ENCODE measurements at regions not wholly inside any gene's neighbourhood (a gene's known extent, or its start where the extent isn't known, plus 50 kb on each side); places are given as distances from the start of the nearest gene placed in this dataset.
A peak's percentile ranks its signal among the peaks of the same experiment; 100 is the strongest.

DNA sequence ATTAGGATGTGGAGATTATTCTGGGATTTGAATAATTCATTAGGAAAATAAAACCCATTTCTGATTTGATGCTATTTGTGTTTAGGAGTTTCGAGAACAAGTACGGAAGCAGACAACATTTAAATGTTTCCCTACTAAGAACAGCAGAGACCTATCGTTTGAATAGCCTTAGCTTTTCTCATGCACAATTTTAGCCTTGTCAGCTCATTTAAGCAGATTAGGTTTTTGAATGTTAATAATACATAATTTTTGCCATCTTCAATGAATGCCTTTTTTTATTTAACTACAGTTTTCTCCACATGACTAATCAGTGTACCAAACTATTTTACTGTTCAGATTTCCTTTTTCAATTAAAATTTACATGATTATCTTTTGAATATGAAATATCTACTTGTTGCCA, 592.0 kb downstream of the BCKDHB start:
- Histone ChIP-seq H3K27ac (ENCODE audit: low read depth, low read length) (no peak overlapping the region), H3K4me1 (ENCODE audit: control insufficient read depth in 5 of 5, insufficient read depth in 5 of 5, low read length in 5 of 5) (no peaks in the 10 kb centered on the region), H3K9ac (ENCODE audit: low read length in 5 of 5) (no peak overlapping the region), H3K4me3 (ENCODE audit: low read depth in 1 of 5, low read length in 5 of 5) (no peak overlapping the region), H3K9me3 (ENCODE audit: control insufficient read depth in 5 of 5, low read length in 5 of 5) (peaks cover 0 to 19% (median 13%) of the 10 kb centered on the region in 5 donors), H3K36me3 (ENCODE audit: control insufficient read depth in 5 of 5, insufficient read depth in 5 of 5, low read length in 5 of 5) (no peaks in the 10 kb centered on the region), H3K27me3 (ENCODE audit: control insufficient read depth in 5 of 5, insufficient read depth in 4 of 5, low read length in 5 of 5) (no peaks in the 10 kb centered on the region)

DNA sequence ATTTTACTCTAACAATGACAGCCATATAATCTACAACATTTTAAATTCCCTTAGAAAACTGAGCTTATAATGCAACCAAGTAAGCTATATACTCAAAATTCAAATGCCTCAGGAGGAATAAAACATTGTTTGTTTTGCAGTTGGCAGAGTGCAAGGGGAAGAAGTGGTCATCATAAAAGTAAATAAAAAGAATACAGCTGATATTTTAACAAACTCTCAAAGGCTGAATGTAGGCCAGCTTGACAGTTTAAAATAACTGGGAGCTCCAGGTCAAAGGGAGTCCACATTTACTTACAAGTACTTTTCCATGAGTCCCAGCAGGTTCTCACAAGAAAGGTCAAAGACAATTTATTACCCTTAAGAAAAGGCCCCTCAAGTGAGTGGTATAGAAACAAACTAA, 589.8 kb downstream of the BCKDHB start:
- Histone ChIP-seq H3K36me3 (ENCODE audit: control insufficient read depth in 5 of 5, insufficient read depth in 5 of 5, low read length in 5 of 5) (no peaks in the 10 kb centered on the region), H3K4me1 (ENCODE audit: control insufficient read depth in 5 of 5, insufficient read depth in 5 of 5, low read length in 5 of 5) (no peaks in the 10 kb centered on the region), H3K4me3 (ENCODE audit: low read depth in 1 of 5, low read length in 5 of 5) (no peak overlapping the region), H3K27ac (ENCODE audit: low read depth, low read length) (no peak overlapping the region), H3K27me3 (ENCODE audit: control insufficient read depth in 5 of 5, insufficient read depth in 4 of 5, low read length in 5 of 5) (no peaks in the 10 kb centered on the region), H3K9ac (ENCODE audit: low read length in 5 of 5) (no peak overlapping the region), H3K9me3 (ENCODE audit: control insufficient read depth in 5 of 5, low read length in 5 of 5) (peaks cover 0 to 17% (median 8%) of the 10 kb centered on the region in 5 donors)

DNA sequence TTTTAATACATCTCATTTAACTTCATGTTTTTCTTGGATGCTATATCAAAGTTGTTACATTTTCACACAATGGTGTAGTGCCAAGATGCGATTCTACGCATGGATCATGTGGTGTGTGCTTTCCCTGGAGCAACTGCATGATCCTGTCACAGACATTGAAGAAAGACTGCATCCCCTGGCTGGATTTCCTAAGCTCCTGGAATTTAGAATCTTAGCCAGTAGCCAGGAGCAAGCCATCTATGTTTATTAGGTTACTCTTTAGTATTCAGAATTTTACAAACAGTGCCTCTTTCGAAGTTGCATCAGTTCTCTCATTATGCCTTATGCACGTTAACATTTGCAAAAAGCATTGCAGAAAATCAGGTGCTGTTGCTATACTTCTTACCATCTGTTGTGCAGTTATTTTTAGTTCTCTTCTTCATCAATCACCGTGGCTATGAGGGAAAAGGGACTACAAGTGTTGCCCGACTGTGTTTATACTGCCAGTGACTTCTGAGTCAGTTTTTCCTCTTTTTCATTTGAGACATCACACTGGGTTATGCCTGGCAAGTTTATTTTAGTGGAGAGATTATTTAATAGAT, 584.2 kb downstream of the BCKDHB start:
- no peak overlapping the region for H3K27ac ChIP-seq (ENCODE audit: low read depth, low read length)
- H3K36me3 ChIP-seq (ENCODE audit: control insufficient read depth in 5 of 5, insufficient read depth in 5 of 5, low read length in 5 of 5), result no peaks in the 10 kb centered on the region
- H3K9ac ChIP-seq (ENCODE audit: low read length in 5 of 5), result no peak overlapping the region
- peaks cover 0 to 11% (median 0%) of the 10 kb centered on the region in 5 donors for H3K4me1 ChIP-seq (ENCODE audit: control insufficient read depth in 5 of 5, insufficient read depth in 5 of 5, low read length in 5 of 5)
- H3K4me3 ChIP-seq (ENCODE audit: low read depth in 1 of 5, low read length in 5 of 5), result no peak overlapping the region
- H3K27me3 ChIP-seq (ENCODE audit: control insufficient read depth in 5 of 5, insufficient read depth in 4 of 5, low read length in 5 of 5), result no peaks in the 10 kb centered on the region
- H3K9me3 ChIP-seq (ENCODE audit: control insufficient read depth in 5 of 5, low read length in 5 of 5), result no peaks in the 10 kb centered on the region

DNA sequence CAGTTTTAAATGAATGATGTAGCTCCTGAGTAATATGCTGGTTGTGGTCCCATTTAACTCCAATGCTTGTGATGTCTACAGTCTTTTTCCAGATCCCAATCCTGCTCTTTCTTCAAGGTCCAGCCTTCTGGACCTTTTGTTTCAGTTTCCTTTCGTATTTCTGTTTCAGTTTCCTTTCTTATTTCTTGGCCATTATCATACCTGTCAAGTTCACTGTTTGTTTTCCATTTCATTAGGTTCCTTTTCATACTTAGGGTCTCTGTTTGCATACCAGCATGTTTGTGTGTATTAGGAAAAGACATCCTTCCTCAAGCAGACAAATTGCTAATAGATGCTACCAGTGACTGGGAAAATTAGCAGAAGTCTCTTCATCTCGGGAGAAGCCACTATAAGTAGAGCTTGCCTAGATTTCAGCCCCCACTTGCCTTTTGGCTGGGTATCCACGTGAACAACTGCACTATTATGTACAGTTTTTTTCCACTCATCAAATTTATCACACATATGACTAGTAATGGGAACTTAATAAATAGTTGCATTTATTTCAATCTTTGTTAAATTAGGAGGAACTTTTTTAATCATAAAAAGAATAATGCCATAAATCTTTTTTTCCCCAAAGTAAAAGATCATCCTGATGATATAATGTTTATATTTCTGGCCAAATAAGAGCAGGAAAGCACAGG, 583.4 kb downstream of the BCKDHB start:
- peak overlapping the region in 1 of 5 donors; percentile 37 for H3K4me3 ChIP-seq (ENCODE audit: low read depth in 1 of 5, low read length in 5 of 5)

DNA sequence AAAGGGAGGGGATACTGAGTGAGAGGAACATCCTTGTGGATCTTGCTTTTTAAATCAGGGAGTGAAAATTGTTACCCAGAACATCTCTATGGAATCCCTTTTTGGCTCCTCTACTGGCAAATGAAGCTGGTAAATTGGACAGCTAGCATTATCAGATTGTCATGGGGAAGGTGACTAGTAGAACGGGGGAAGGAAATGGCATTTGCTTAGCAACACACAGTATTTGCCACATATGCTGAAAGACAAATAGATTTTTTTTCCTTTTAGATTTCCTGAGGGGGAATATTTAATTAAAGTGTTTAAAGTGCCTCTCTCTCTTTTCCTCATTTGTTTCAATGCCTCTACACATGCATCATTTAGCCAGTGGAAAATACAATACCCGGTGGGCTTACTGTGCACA, 573.5 kb downstream of the BCKDHB start:
- Histone ChIP-seq H3K9ac (ENCODE audit: low read length in 5 of 5) (no peak overlapping the region), H3K27ac (ENCODE audit: low read depth, low read length) (no peak overlapping the region), H3K4me3 (ENCODE audit: low read depth in 1 of 5, low read length in 5 of 5) (no peak overlapping the region), H3K36me3 (ENCODE audit: control insufficient read depth in 5 of 5, insufficient read depth in 5 of 5, low read length in 5 of 5) (no peaks in the 10 kb centered on the region), H3K27me3 (ENCODE audit: control insufficient read depth in 5 of 5, insufficient read depth in 4 of 5, low read length in 5 of 5) (no peaks in the 10 kb centered on the region), H3K4me1 (ENCODE audit: control insufficient read depth in 5 of 5, insufficient read depth in 5 of 5, low read length in 5 of 5) (no peaks in the 10 kb centered on the region), H3K9me3 (ENCODE audit: control insufficient read depth in 5 of 5, low read length in 5 of 5) (peaks cover 0 to 10% (median 5%) of the 10 kb centered on the region in 5 donors)

More for the DNA sequence above, 583.4 kb downstream of the BCKDHB start:
- no peak overlapping the region for H3K9ac ChIP-seq (ENCODE audit: low read length in 5 of 5)
- no peaks in the 10 kb centered on the region for H3K9me3 ChIP-seq (ENCODE audit: control insufficient read depth in 5 of 5, low read length in 5 of 5)
- no peak overlapping the region for H3K27ac ChIP-seq (ENCODE audit: low read depth, low read length)
- H3K27me3 ChIP-seq (ENCODE audit: control insufficient read depth in 5 of 5, insufficient read depth in 4 of 5, low read length in 5 of 5), result no peaks in the 10 kb centered on the region
- H3K4me1 ChIP-seq (ENCODE audit: control insufficient read depth in 5 of 5, insufficient read depth in 5 of 5, low read length in 5 of 5), result peaks cover 0 to 11% (median 0%) of the 10 kb centered on the region in 5 donors
- no peaks in the 10 kb centered on the region for H3K36me3 ChIP-seq (ENCODE audit: control insufficient read depth in 5 of 5, insufficient read depth in 5 of 5, low read length in 5 of 5)

DNA sequence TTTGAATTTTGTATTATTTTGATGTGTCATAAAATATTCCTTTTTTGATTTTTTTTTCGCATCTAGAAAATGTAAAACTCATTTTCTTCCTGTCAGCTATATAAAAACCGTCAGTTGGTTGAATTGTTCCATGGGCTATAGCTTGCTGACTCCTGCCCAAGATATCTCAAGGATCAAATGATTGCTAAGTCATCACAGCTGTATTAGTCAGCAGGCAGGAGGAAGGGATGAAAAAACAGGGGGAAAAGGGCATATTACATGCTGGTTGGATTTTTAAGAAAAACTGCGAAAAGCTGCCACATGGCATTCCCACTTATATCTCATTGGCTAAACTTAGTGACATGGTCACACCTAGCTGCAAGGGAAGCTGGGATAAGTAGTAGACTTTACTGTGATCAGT, 569.9 kb downstream of the BCKDHB start:
- no peak overlapping the region for H3K27ac ChIP-seq (ENCODE audit: low read depth, low read length)
- H3K9ac ChIP-seq (ENCODE audit: low read length in 5 of 5), result no peak overlapping the region
- H3K9me3 ChIP-seq (ENCODE audit: control insufficient read depth in 5 of 5, low read length in 5 of 5), result peaks cover 0 to 10% (median 5%) of the 10 kb centered on the region in 5 donors
- H3K36me3 ChIP-seq (ENCODE audit: control insufficient read depth in 5 of 5, insufficient read depth in 5 of 5, low read length in 5 of 5), result no peaks in the 10 kb centered on the region
- H3K4me1 ChIP-seq (ENCODE audit: control insufficient read depth in 5 of 5, insufficient read depth in 5 of 5, low read length in 5 of 5), result no peaks in the 10 kb centered on the region
- H3K27me3 ChIP-seq (ENCODE audit: control insufficient read depth in 5 of 5, insufficient read depth in 4 of 5, low read length in 5 of 5), result no peaks in the 10 kb centered on the region
- no peak overlapping the region for H3K4me3 ChIP-seq (ENCODE audit: low read depth in 1 of 5, low read length in 5 of 5)

DNA sequence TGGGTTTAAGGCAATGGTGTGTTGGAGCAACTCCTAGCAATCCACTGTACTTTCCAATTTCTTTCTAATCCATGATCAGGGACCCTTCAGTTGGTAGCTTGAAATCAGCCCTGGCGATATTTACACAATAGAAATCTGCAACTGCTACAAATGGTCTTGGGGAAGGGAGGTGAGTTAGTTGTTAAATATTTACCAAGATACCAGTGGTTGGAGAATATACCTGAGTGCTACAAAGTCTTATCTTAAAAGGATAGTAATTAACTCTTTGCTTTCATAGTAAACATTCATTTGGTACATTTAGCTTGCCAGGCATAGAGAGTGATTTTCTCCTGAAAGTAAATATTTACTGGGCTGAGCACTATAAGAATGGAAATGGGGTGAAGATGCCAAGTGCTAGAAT, 568.2 kb downstream of the BCKDHB start:
- Histone ChIP-seq H3K4me3 (ENCODE audit: low read depth in 1 of 5, low read length in 5 of 5) (no peak overlapping the region), H3K9me3 (ENCODE audit: control insufficient read depth in 5 of 5, low read length in 5 of 5) (peaks cover 0 to 10% (median 5%) of the 10 kb centered on the region in 5 donors), H3K36me3 (ENCODE audit: control insufficient read depth in 5 of 5, insufficient read depth in 5 of 5, low read length in 5 of 5) (no peaks in the 10 kb centered on the region), H3K27me3 (ENCODE audit: control insufficient read depth in 5 of 5, insufficient read depth in 4 of 5, low read length in 5 of 5) (no peaks in the 10 kb centered on the region), H3K27ac (ENCODE audit: low read depth, low read length) (no peak overlapping the region), H3K9ac (ENCODE audit: low read length in 5 of 5) (no peak overlapping the region), H3K4me1 (ENCODE audit: control insufficient read depth in 5 of 5, insufficient read depth in 5 of 5, low read length in 5 of 5) (no peaks in the 10 kb centered on the region)

DNA sequence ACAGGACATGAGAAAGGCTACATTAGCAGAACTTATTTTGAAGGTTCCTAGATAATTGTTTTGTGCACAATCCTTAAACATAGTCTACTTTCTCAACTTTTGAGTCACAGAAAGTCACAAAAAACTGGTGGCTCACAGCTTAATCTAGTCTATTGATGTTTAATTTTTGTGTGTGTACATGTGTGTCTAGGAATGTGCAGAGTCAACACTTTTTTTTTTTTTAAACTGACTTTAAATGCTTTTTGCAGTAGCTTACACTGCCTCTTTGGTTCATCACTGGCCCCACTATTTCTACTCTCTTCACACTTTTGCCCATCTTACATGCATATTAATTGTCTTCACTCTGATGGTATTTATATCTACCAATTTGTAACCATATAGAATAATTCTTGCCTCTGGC, 566.9 kb downstream of the BCKDHB start:
- no peaks in the 10 kb centered on the region for H3K27me3 ChIP-seq (ENCODE audit: control insufficient read depth in 5 of 5, insufficient read depth in 4 of 5, low read length in 5 of 5)
- no peak overlapping the region for H3K4me3 ChIP-seq (ENCODE audit: low read depth in 1 of 5, low read length in 5 of 5)
- peaks cover 0 to 10% (median 5%) of the 10 kb centered on the region in 5 donors for H3K9me3 ChIP-seq (ENCODE audit: control insufficient read depth in 5 of 5, low read length in 5 of 5)
- no peaks in the 10 kb centered on the region for H3K4me1 ChIP-seq (ENCODE audit: control insufficient read depth in 5 of 5, insufficient read depth in 5 of 5, low read length in 5 of 5)
- no peak overlapping the region for H3K27ac ChIP-seq (ENCODE audit: low read depth, low read length)
- H3K36me3 ChIP-seq (ENCODE audit: control insufficient read depth in 5 of 5, insufficient read depth in 5 of 5, low read length in 5 of 5), result no peaks in the 10 kb centered on the region
- H3K9ac ChIP-seq (ENCODE audit: low read length in 5 of 5), result no peak overlapping the region

DNA sequence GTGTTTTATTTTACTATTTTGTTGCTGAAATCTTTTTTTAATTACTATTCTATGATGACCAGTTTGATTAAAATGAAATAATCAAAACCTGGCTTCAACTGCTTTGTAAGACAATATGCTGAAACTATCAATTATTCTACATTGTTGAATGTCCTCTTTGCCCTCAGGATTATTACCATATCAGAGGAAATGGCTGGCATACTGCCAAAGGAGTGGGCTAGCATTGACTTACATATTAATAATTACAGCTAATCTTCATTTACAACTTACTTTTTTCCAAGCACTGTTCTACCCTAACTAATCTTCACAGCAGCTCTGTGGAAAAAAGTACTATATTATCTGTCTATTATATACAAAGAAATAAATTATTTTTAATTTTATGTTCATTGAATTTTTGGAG, 560.5 kb downstream of the BCKDHB start:
- H3K27me3 ChIP-seq (ENCODE audit: control insufficient read depth in 5 of 5, insufficient read depth in 4 of 5, low read length in 5 of 5), result no peaks in the 10 kb centered on the region
- no peak overlapping the region for H3K9ac ChIP-seq (ENCODE audit: low read length in 5 of 5)
- no peaks in the 10 kb centered on the region for H3K9me3 ChIP-seq (ENCODE audit: control insufficient read depth in 5 of 5, low read length in 5 of 5)
- no peaks in the 10 kb centered on the region for H3K4me1 ChIP-seq (ENCODE audit: control insufficient read depth in 5 of 5, insufficient read depth in 5 of 5, low read length in 5 of 5)
- no peaks in the 10 kb centered on the region for H3K36me3 ChIP-seq (ENCODE audit: control insufficient read depth in 5 of 5, insufficient read depth in 5 of 5, low read length in 5 of 5)
- no peak overlapping the region for H3K27ac ChIP-seq (ENCODE audit: low read depth, low read length)
- H3K4me3 ChIP-seq (ENCODE audit: low read depth in 1 of 5, low read length in 5 of 5), result no peak overlapping the region

DNA sequence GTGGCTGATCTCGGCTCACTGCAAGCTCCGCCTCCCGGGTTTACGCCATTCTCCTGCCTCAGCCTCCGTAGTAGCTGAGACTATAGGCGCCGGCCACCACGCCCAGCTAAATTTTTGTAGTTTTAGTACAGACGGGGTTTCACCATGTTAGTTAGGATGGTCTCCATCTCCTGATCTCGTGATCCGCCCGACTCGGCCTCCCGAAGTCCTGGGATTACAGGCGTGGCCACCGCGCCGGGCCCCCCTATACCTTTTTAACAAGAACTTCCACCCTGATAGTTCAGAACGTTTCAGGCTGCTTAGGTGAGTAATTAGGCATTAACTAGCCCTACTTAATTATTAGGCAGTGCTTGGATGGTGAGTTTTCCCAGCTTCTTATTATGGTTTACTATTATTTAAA, 552.5 kb downstream of the BCKDHB start:
- Histone ChIP-seq H3K27me3 (ENCODE audit: control insufficient read depth in 5 of 5, insufficient read depth in 4 of 5, low read length in 5 of 5) (no peaks in the 10 kb centered on the region), H3K36me3 (ENCODE audit: control insufficient read depth in 5 of 5, insufficient read depth in 5 of 5, low read length in 5 of 5) (no peaks in the 10 kb centered on the region), H3K4me1 (ENCODE audit: control insufficient read depth in 5 of 5, insufficient read depth in 5 of 5, low read length in 5 of 5) (no peaks in the 10 kb centered on the region), H3K27ac (ENCODE audit: low read depth, low read length) (no peak overlapping the region), H3K9me3 (ENCODE audit: control insufficient read depth in 5 of 5, low read length in 5 of 5) (no peaks in the 10 kb centered on the region), H3K4me3 (ENCODE audit: low read depth in 1 of 5, low read length in 5 of 5) (no peak overlapping the region), H3K9ac (ENCODE audit: low read length in 5 of 5) (no peak overlapping the region)
